Activated CD4-positive, alpha-beta T cell treated with anti-CD3 and anti-CD28 coated beads, Interleukin-2, amount 50 U/mL, for 24 hours (primary cell): ENCODE measurements at regions not wholly inside any gene's neighbourhood (a gene's known extent, or its start where the extent isn't known, plus 50 kb on each side); places are given as distances from the start of the nearest gene placed in this dataset.
"Not testable (repeated sequence)": the region's sequence is repeated elsewhere in the genome, so short reads cannot be mapped to it uniquely, and the experiment has no call there.

Source experiments
- DNase-seq, 2 donors: peaks; one replicate each; pipeline ENCODE4 v3.0.0-alpha.2; 2020; ENCODE audit warnings: low read depth in 1 of 2, low spot score in 1 of 2

GRCh38 chr5:110221036-110221435 lies 505.4 kb downstream of the TMEM232 start:
- DNase-seq: no peak

- no peak for DNase-seq
Measured at GRCh38 chr5:110224050-110224449, 502.4 kb downstream of the TMEM232 start.

GRCh38 chr5:110225949-110226348 lies 500.5 kb downstream of the TMEM232 start:
- no peak for DNase-seq

- no peak for DNase-seq
Measured at GRCh38 chr5:110239786-110240185, 486.7 kb downstream of the TMEM232 start.

- no peak for DNase-seq
Measured at GRCh38 chr5:110242950-110243349, 483.5 kb downstream of the TMEM232 start.

GRCh38 chr5:110248921-110249320 lies 477.6 kb downstream of the TMEM232 start:
- no peak for DNase-seq

GRCh38 chr5:110250355-110250754 lies 476.1 kb downstream of the TMEM232 start:
- DNase-seq: no peak

- DNase-seq: no peak
Measured at GRCh38 chr5:110250755-110251154, 475.7 kb downstream of the TMEM232 start.

- no peak for DNase-seq
Measured at GRCh38 chr5:110251366-110251765, 475.1 kb downstream of the TMEM232 start.

GRCh38 chr5:110255194-110255593 lies 471.3 kb downstream of the TMEM232 start:
- DNase-seq: no peak

GRCh38 chr5:110256298-110256697 lies 470.2 kb downstream of the TMEM232 start:
- DNase-seq: no peak

- DNase-seq: no peak
Measured at GRCh38 chr5:110257971-110258370, 468.5 kb downstream of the TMEM232 start.

GRCh38 chr5:110258460-110259216 lies 467.8 kb downstream of the TMEM232 start:
- no peak for DNase-seq

GRCh38 chr5:110262749-110263148 lies 463.7 kb downstream of the TMEM232 start:
- DNase-seq: no peak

- no peak for DNase-seq
Measured at GRCh38 chr5:110264661-110265060, 461.8 kb downstream of the TMEM232 start.

GRCh38 chr5:110265162-110265561 lies 461.3 kb downstream of the TMEM232 start:
- DNase-seq: no peak

GRCh38 chr5:110267714-110268113 lies 458.8 kb downstream of the TMEM232 start:
- DNase-seq: no peak

- no peak for DNase-seq
Measured at GRCh38 chr5:110268283-110268682, 458.2 kb downstream of the TMEM232 start.

- no peak for DNase-seq
Measured at GRCh38 chr5:110268985-110269384, 457.5 kb downstream of the TMEM232 start.

- no peak for DNase-seq
Measured at GRCh38 chr5:110269478-110270142, 456.9 kb downstream of the TMEM232 start.

- DNase-seq: no peak
Measured at GRCh38 chr5:110275878-110276277, 450.6 kb downstream of the TMEM232 start.

GRCh38 chr5:110278449-110278848 lies 448.0 kb downstream of the TMEM232 start:
- not testable (repeated sequence) for DNase-seq

- DNase-seq: not testable (repeated sequence)
Measured at GRCh38 chr5:110284121-110284520, 442.4 kb downstream of the TMEM232 start.
